H9 (cell line): ENCODE measurements at regions not wholly inside any gene's neighbourhood (a gene's known extent, or its start where the extent isn't known, plus 50 kb on each side); places are given as distances from the start of the nearest gene placed in this dataset.

ENCODE experiments used
- DNase-seq: peaks from one replicate; pipeline ENCODE4 v3.0.0-alpha.2; 2017
- H2AFZ ChIP-seq: one replicate; pipeline ENCODE4 v1.6.1; 2013; ENCODE audit warnings: mild to moderate bottlenecking, low read length, control low read depth, moderate library complexity
- H2AK5ac ChIP-seq: 2 replicates; pipeline ENCODE4 v1.6.1; 2013; ENCODE audit warnings: low read length, control low read depth, mixed read lengths; ENCODE audit not compliant: insufficient read length
- H2BK120ac ChIP-seq: one replicate; pipeline ENCODE4 v1.6.1; 2013; ENCODE audit warnings: low read depth, mild to moderate bottlenecking, low read length, control low read depth, inconsistent platforms; ENCODE audit not compliant: poor library complexity, severe bottlenecking
- H2BK12ac ChIP-seq: 2 replicates; pipeline ENCODE4 v1.6.1; 2013; ENCODE audit warnings: low read length, control low read depth, mixed read lengths, low read depth; ENCODE audit not compliant: insufficient read length
- H2BK15ac ChIP-seq: 2 replicates; pipeline ENCODE4 v1.6.1; 2013; ENCODE audit warnings: low read depth, low read length, control low read depth
- H2BK20ac ChIP-seq: one replicate; pipeline ENCODE4 v1.6.1; 2013; ENCODE audit warnings: low read depth, mild to moderate bottlenecking, low read length, control low read depth, inconsistent platforms; ENCODE audit not compliant: poor library complexity, severe bottlenecking
- H2BK5ac ChIP-seq: 2 replicates; pipeline ENCODE4 v1.6.1; 2013; ENCODE audit warnings: low read length, control low read depth, mixed read lengths; ENCODE audit not compliant: insufficient read length
- H3K14ac ChIP-seq: 2 replicates; pipeline ENCODE4 v1.6.1; 2013; ENCODE audit warnings: low read length, control low read depth; ENCODE audit not compliant: insufficient read depth
- H3K18ac ChIP-seq: 2 replicates; pipeline ENCODE4 v1.6.1; 2013; ENCODE audit warnings: low read depth, mild to moderate bottlenecking, mixed read lengths, low read length, control low read depth; ENCODE audit not compliant: insufficient read length
- H3K23ac ChIP-seq: 2 replicates; pipeline ENCODE4 v1.6.1; 2013; ENCODE audit warnings: low read length, control low read depth, mixed read lengths, low read depth; ENCODE audit not compliant: insufficient read length
- H3K23me2 ChIP-seq: 2 replicates; pipeline ENCODE4 v1.6.1; 2013; ENCODE audit warnings: low read depth, mild to moderate bottlenecking, mixed read lengths, low read length, control low read depth; ENCODE audit not compliant: insufficient read length, poor library complexity, severe bottlenecking
- H3K27ac ChIP-seq: 2 replicates; pipeline ENCODE4 v1.5.1; 2013; ENCODE audit warnings: low read length, control low read depth, mixed read lengths, low read depth; ENCODE audit not compliant: insufficient read length
- H3K27me3 ChIP-seq: 2 replicates; pipeline ENCODE4 v1.6.1; 2013; ENCODE audit warnings: low read length, control low read depth, inconsistent platforms; ENCODE audit not compliant: insufficient read depth
- H3K4ac ChIP-seq: 2 replicates; pipeline ENCODE4 v1.6.1; 2013; ENCODE audit warnings: low read depth, mild to moderate bottlenecking, control low read depth, inconsistent platforms, low read length, moderate library complexity
- H3K4me1 ChIP-seq: 2 replicates; pipeline ENCODE4 v1.6.1; 2013; ENCODE audit warnings: low read length, control low read depth, inconsistent platforms; ENCODE audit not compliant: insufficient read depth
- H3K4me2 ChIP-seq: 2 replicates; pipeline ENCODE4 v1.6.1; 2013; ENCODE audit warnings: low read length, control low read depth, mixed read lengths; ENCODE audit not compliant: insufficient read length, insufficient read depth
- H3K56ac ChIP-seq: 2 replicates; pipeline ENCODE4 v1.6.1; 2013; ENCODE audit warnings: low read depth, mild to moderate bottlenecking, mixed read lengths, low read length, control low read depth; ENCODE audit not compliant: insufficient read length
- H3K79me1 ChIP-seq: 2 replicates; pipeline ENCODE4 v1.6.1; 2013; ENCODE audit warnings: low read depth, mild to moderate bottlenecking, moderate library complexity, low read length, control low read depth, inconsistent platforms; ENCODE audit not compliant: insufficient read depth, poor library complexity, severe bottlenecking
- H3K79me2 ChIP-seq: 2 replicates; pipeline ENCODE4 v1.6.1; 2013; ENCODE audit warnings: low read length, control low read depth, inconsistent platforms; ENCODE audit not compliant: insufficient read depth
- H3K9ac ChIP-seq: 2 replicates; pipeline ENCODE4 v1.6.1; 2013; ENCODE audit warnings: low read length, control low read depth, mixed read lengths; ENCODE audit not compliant: insufficient read length; ENCODE audit errors: extremely low read depth
- H3K9me3 ChIP-seq: one replicate; pipeline ENCODE4 v1.6.1; 2013; ENCODE audit warnings: low read depth, low read length, inconsistent platforms; ENCODE audit not compliant: control insufficient read depth
- H3T11ph ChIP-seq: one replicate; pipeline ENCODE4 v1.6.1; 2013; ENCODE audit warnings: mild to moderate bottlenecking, low read length, control low read depth, inconsistent platforms
- H4K20me1 ChIP-seq: one replicate; pipeline ENCODE4 v1.6.1; 2013; ENCODE audit not compliant: control insufficient read depth, insufficient read length, insufficient read depth
- H4K5ac ChIP-seq: 2 replicates; pipeline ENCODE4 v1.6.1; 2013; ENCODE audit warnings: low read depth, mild to moderate bottlenecking, mixed read lengths, low read length, control low read depth; ENCODE audit not compliant: insufficient read length
- H4K8ac ChIP-seq: replicated peaks from 2 replicates; pipeline ENCODE4 v1.6.1; 2013; ENCODE audit warnings: low read length, control low read depth, mixed read lengths, low read depth; ENCODE audit not compliant: insufficient read length
- H4K91ac ChIP-seq: 2 replicates; pipeline ENCODE4 v1.6.1; 2013; ENCODE audit warnings: low read depth, mild to moderate bottlenecking, moderate library complexity, mixed read lengths, low read length, control low read depth; ENCODE audit not compliant: insufficient read length
- H3K27ac Mint-ChIP-seq, 3 experiments: 2 replicates in 2 of 3; 3 replicates in 1 of 3; pipeline ENCODE4 v1.8.0; 2020 to 2021; ENCODE audit warnings: mixed read lengths in 3 of 3, mild to moderate bottlenecking in 1 of 3, moderate library complexity in 1 of 3
- H3K27me3 Mint-ChIP-seq: 2 replicates; pipeline ENCODE4 v1.8.0; 2021; ENCODE audit warnings: low read depth, mild to moderate bottlenecking, moderate library complexity, mixed read lengths
- H3K36me3 Mint-ChIP-seq, 3 experiments: 2 replicates in 2 of 3; 3 replicates in 1 of 3; pipeline ENCODE4 v1.8.0; 2020 to 2021; ENCODE audit warnings: low read depth in 3 of 3, mixed read lengths in 3 of 3; ENCODE audit not compliant: insufficient read depth in 1 of 3
- H3K4me1 Mint-ChIP-seq, 2 experiments: 2 replicates each; pipeline ENCODE4 v1.8.0; 2020; ENCODE audit warnings: mixed read lengths in 2 of 2
- H3K4me3 Mint-ChIP-seq, 2 experiments: 2 replicates in 1 of 2; 3 replicates in 1 of 2; pipeline ENCODE4 v1.8.0; 2020 to 2021; ENCODE audit warnings: mild to moderate bottlenecking in 2 of 2, mixed read lengths in 2 of 2, moderate library complexity in 1 of 2
- H3K9me3 Mint-ChIP-seq, 2 experiments: 2 replicates in 1 of 2; 3 replicates in 1 of 2; pipeline ENCODE4 v1.8.0; 2020; ENCODE audit warnings: mild to moderate bottlenecking in 2 of 2, mixed read lengths in 2 of 2, moderate library complexity in 1 of 2
- CTCF ChIP-seq: fragments of 200-600 bp; sonication (generic); conservative IDR thresholded peaks from 3 replicates; pipeline ENCODE4 v1.8.0; 2021; ENCODE audit warnings: antibody characterized with exemption, mild to moderate bottlenecking
- WGBS: extraction: QIAGEN DNeasy Blood & Tissue Kit; methylation state at CpG from one replicate; pipeline ENCODE4 v1.1.7; 2013; ENCODE audit warnings: missing lambda C conversion rate, low lambda C conversion rate, mixed read lengths; ENCODE audit not compliant: insufficient read length; ENCODE audit errors: extremely low coverage; 5-methylcytosine and 5-hydroxymethylcytosine counted together

DNA sequence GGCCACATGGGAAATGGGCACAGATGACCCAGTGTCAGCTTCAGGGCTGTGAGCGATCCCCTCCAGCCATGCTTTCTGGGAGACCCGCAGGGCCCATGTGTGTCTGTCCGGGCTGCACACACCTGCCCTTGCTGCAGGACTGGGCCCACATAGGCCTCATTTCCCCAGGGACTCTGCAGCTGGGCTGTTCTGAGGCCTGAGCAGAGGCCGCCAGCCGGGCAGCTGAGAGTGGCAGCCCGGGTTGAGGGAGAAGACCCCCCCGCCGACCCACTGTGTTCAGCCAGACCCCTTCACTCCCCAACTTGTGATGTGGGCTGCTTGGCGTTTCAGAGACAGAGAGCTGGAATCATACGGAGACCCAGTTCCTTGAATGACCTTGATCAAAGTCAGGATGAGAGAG lies 50.1 kb upstream of the DPYSL4 start:
- Histone ChIP-seq H3T11ph (no peak overlapping the region), H4K20me1 (no peaks in the 10 kb centered on the region), H3K14ac (no peak overlapping the region), H2BK12ac (no peak overlapping the region), H3K23me2 (no peaks in the 10 kb centered on the region), H4K91ac (no peak overlapping the region), H2BK20ac (no peak overlapping the region), H3K9ac (no peak overlapping the region), H4K8ac (no peak overlapping the region), H2BK15ac (no peak overlapping the region), H3K79me2 (no peaks in the 10 kb centered on the region), H2AFZ (no peak overlapping the region), H3K18ac (no peak overlapping the region), H3K9me3 (no peaks in the 10 kb centered on the region), H3K4ac (no peak overlapping the region), H3K4me2 (no peak overlapping the region), H3K27ac (no peak overlapping the region), H2BK5ac (no peak overlapping the region), H3K79me1 (no peaks in the 10 kb centered on the region), H3K27me3 (no peaks in the 10 kb centered on the region), H3K23ac (no peak overlapping the region), H2BK120ac (no peak overlapping the region), H4K5ac (no peak overlapping the region), H3K4me1 (no peaks in the 10 kb centered on the region), H3K56ac (no peak overlapping the region), H2AK5ac (no peak overlapping the region)
- Mint-ChIP-seq H3K9me3 (no peaks in the 10 kb centered on the region), H3K27me3 (no peaks in the 10 kb centered on the region; the same call in 1 of the 2 replicates), H3K4me1 (peaks cover 2 to 6% of the 10 kb centered on the region in 2 experiments; a peak in 1 of 4 replicates), H3K4me3 (no peak overlapping the region), H3K27ac (no peak overlapping the region), H3K36me3 (no peaks in the 10 kb centered on the region; a peak in 1 of 7 replicates)
- no CpG with 5 or more reads among the region's 10 CpGs for WGBS
- DNase-seq: no peak
- no peak for TF ChIP-seq CTCF
